ENCODE measurements at regions not wholly inside any gene's neighbourhood (a gene's known extent, or its start where the extent isn't known, plus 50 kb on each side); places are given as distances from the start of the nearest gene placed in this dataset.
"Not testable (repeated sequence)": the region's sequence is repeated elsewhere in the genome, so short reads cannot be mapped to it uniquely, and the experiment has no call there.

DNA sequence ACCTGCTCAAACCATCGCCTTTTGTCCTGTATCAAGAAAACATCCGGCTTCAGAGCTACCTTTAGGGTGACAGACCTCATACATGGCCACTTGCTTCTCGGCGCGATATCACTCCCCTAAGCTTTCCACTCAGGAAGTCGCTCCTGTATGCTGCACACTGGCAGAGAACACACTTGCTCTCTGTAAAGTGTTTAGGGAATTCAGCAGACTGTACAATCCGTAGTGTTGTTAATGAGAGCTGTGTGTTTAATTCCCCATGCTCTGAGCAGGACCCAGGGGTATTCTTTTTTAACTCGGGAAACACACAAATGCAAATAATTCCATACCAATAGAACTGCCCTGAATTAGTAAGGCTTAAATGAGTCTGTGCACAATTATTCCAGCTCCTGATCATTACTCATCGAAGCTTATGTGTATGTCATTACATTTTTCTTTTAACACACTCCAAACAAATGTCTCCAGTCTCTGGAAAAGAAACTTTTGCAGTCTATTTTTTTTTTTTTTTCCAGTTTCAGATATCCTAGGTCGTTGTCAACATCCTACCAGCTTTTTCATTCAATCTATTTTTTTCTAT, 338.7 kb upstream of the ARID1B start:
- no peak for DNase-seq

GRCh38 chr6:156437121-156437879, 339.9 kb upstream of the ARID1B start:
- DNase-seq, result no peak

GRCh38 chr6:156434795-156435190, 342.4 kb upstream of the ARID1B start:
- no peak for DNase-seq

DNA sequence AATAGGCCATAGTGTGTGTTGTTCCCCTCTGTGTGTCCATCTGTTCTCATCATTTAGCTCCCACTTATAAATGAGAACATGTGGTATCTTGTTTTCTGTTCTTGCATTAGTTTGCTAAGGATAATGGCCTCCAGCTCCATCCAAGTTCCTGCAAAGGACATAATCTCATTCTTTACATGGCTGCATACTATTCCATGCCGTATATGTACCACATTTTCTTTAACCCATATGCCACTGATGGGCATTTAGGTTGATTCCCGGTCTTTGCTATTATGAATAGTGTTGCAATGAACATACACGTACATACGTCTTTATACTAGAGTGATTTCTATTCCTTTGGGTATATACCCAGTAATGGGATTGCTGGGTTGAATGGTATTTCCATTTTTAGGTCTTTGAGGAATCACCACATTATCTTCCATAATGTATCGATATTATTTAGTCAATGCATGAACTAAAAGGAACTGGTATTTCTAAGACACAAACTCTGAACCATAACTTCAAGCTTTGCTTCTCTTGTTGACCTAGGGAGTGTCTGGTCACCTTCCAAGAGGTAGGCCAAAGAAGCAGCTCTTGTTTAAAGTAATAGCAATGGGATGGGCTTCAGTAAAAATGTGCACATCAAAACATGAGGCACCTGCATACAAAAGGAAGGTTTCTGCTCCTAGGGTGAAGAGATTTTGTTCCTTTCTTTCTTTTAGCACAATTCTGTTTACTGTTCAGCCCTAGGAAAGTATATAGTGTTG, 343.0 kb upstream of the ARID1B start:
- no peak for DNase-seq

- DNase-seq, result no peak
Measured at GRCh38 chr6:156432543-156432942, 344.6 kb upstream of the ARID1B start.

GRCh38 chr6:156430386-156430785, 346.8 kb upstream of the ARID1B start:
- no peak for DNase-seq

DNA sequence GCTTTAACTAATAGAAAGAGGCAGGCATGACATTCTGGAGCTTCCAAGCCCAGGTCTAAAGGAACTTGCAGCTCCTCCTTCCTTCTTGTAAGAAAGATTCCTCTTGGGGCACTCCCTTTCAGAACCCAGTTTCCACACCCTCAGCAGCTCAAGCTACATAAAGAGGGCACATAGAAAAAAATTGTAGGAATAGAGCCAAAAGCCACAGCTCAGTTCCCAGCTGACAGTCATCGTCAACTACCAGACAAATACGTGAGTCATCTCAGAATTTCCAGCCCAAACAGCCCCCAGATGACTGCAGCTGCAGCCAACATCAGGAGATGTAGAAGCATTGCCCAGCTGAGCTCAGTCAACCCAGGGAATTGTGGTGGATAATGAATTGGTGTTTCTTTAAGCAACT, 349.8 kb upstream of the ARID1B start:
- no peak for DNase-seq

DNA sequence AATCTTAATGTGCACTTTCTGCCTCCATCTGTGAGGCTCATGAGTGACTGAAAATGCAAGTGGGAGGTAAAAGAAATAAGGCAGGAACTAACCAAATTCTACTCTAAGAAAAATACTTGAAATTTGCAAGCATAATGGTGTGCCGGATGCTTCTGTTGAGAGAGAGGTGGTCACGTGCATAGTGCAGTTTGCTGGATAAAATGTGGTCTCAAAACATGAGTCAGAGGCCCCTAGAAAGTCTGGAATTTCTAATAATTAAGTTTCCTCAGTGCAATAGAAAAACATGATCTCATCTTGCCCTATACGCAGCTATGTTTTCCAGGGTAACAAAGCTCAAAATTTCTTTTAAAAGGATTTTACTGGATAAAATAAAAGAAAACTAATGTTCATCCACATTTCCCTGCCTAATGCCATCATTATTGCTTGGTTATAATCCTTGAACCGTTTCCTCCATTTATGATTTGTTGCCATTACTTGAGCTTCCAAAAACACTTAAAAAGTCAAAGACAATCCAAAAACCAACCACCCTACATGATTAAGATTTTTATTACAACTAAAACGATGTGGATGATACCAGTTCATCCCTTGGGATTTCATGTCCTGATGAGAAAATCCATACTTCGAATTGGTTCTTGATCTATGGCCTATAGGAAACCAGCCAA, 351.7 kb upstream of the ARID1B start:
- no peak for DNase-seq

DNA sequence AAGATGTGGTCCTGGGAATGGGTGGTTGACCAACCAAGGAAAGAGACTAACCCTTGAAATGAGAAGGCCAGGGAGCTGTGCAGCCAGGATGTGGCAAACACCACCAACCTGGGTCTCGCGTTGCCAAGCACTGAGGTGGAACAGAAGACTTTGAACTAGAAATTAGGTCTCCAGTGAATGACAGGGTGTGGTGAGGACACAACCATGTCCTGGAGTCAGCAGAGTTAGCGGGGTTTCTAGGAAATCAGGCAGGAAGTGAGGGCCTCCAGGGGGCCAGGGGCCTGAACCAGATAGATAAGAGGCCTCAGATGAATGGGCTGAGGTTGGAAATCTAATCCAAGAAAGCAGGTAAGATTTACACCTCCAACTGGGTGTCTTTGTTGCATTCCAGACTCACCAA, 353.3 kb upstream of the ARID1B start:
- peak; percentile 27 for DNase-seq

DNA sequence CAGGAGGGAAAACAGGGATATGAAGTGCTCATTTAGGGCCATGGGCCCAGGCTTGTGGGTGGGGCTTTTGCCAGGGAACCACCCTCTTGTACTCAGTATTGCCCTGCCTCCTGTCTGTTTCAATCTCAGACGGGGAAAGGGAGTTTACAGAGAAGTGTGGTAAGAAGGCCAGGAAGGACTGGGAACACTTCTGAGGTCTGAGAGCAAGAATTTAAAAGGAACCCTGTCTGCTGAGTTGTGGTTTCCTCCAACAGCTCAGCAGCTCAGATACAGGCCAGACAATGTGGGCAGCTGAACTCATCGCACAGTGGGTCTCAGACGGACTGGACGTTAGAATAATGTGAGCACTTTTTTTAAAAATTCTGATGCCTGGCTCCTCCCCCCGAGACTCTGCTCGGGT, 354.1 kb upstream of the ARID1B start:
- no peak for DNase-seq

- no peak for DNase-seq
Measured at GRCh38 chr6:156421933-156422332, 355.2 kb upstream of the ARID1B start.

- DNase-seq, result not testable (repeated sequence)
Measured at GRCh38 chr6:156421301-156421700, 355.9 kb upstream of the ARID1B start.

- no peak for DNase-seq
Measured at GRCh38 chr6:156420172-156420993, 356.8 kb upstream of the ARID1B start.

- DNase-seq, result no peak
Measured at GRCh38 chr6:156419594-156419993, 357.6 kb upstream of the ARID1B start.

GRCh38 chr6:156418253-156418652, 358.9 kb upstream of the ARID1B start:
- DNase-seq, result no peak

- no peak for DNase-seq
Measured at GRCh38 chr6:156416391-156416790, 360.8 kb upstream of the ARID1B start.

DNA sequence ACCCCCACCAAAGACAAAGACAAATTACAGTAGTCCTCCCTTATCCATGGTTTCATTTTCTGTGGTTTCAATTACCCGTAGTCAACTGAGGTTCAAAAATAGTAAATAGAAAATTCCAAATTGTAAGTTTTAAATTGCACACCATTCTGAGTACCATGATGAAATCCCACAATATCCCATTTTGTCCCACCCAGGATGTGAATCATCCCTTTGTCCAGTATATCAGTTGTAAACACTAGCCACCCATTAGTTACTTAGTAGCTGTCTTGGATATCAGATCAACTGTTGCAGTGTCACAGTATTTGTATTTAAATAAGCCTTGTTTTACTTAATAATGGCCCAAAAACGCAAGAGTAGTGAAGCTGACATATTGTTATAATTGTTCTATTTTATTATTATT, 364.0 kb upstream of the ARID1B start:
- no peak for DNase-seq

DNA sequence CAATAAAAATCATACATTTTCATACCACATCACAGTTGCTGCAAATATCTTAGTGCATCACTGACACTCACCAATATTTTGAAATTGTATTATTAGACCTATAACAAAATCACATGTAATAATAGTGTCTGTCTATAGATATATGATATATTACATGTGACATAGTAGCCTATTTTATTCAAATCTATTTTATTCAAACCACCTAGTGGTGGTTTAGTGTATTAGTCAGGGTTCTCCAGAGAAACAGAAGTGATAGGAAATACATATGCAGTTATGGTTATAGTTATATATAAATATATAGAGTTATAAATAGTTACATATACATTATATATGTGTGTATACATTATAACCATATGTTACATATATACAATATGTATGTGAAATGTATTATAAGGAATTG, 366.5 kb upstream of the ARID1B start:
- DNase-seq, result no peak

DNA sequence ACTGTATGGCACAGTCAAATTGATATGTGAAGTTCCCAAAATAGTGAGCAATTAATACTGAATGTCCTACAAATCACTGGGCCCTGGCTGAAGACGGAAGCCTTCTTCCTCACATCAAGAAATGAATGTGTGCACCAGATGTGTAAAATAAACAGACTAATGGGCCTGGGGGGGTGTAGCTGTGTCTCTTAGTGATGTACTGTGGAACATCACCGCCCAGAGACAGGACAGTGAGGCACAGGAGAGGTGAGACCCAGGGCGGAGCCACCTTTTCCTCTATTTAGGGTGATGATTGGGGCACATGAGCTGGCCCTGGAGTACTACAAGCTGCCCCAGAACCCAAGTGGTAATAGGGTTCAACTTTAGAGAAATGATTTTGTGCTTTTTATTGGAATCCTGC, 368.5 kb upstream of the ARID1B start:
- no peak for DNase-seq

GRCh38 chr6:156407334-156407733, 369.8 kb upstream of the ARID1B start:
- DNase-seq, result no peak

DNA sequence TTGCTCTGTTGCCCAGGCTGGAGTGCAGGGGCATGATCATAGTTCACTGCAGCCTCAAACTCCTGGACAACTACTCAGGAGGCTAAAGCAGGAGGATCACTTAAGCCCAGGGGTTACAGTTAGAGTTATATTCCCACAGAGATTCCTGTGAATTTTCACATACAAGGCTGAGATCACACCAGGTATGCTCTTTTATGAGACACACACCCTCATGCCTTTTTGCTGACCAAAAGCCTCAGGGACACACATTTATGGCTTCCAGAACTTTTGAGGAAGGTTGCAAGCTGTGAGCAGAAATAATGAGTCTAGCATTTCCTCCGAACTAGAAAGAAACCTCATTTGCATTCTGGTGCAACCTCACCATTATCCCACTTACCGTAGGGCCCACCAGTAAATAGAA, 370.5 kb upstream of the ARID1B start:
- no peak for DNase-seq

DNA sequence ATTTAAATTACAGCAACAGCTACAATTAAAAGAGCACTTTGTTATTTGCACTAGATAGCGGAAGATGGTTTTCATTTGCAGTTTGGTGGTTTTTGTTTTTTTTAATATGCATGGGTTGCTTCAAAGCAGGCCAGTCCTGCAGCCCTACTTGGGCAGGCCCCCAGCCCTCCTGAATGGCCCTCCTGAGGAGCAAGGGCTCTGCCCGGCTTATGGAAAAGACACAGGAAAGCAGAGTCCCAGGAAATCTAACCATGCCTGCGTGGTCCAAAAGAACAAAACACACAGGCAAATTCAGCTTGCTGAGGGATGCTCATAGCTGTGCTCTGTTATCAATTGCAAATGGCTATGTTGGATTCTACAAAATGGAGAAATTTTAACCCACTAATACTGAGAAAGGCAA, 371.1 kb upstream of the ARID1B start:
- no peak for DNase-seq

GRCh38 chr6:156402628-156403027, 374.6 kb upstream of the ARID1B start:
- DNase-seq, result no peak

Measured in activated naive CD4-positive, alpha-beta T cell treated with Interleukin-2 at 50 U/mL for 16 hours (primary cell).